Testis (tissue), 2 donors: ENCODE measurements at regions not wholly inside any gene's neighbourhood (a gene's known extent, or its start where the extent isn't known, plus 50 kb on each side); places are given as distances from the start of the nearest gene placed in this dataset.
"Not testable (repeated sequence)": the region's sequence is repeated elsewhere in the genome, so short reads cannot be mapped to it uniquely, and the experiment has no call there.

Source experiments
- DNase-seq: peaks from one replicate; pipeline ENCODE4 v3.0.0-alpha.2; 2019
- H3K27ac ChIP-seq, 2 donors: fragments of 200-600 bp; sonication (generic); one replicate each; pipeline ENCODE4 v1.5.1; 2019
- H3K27me3 ChIP-seq: fragments of 200-600 bp; sonication (generic); one replicate; pipeline ENCODE4 v1.5.1; 2019
- H3K36me3 ChIP-seq: fragments of 200-600 bp; sonication (generic); one replicate; pipeline ENCODE4 v1.5.1; 2017; ENCODE audit warnings: low read depth; ENCODE audit errors: missing control alignments
- H3K4me1 ChIP-seq: fragments of 200-600 bp; sonication (generic); one replicate; pipeline ENCODE4 v1.5.1; 2019
- H3K4me3 ChIP-seq, 2 donors: fragments of 200-600 bp; sonication (generic); one replicate each; pipeline ENCODE4 v1.5.1; 2017 to 2019
- H3K9me3 ChIP-seq: fragments of 200-600 bp; sonication (generic); one replicate; pipeline ENCODE4 v1.5.1; 2017
- CTCF ChIP-seq, 3 experiments: fragments of 450-650 bp in 2 of 3; fragments of 200-600 bp in 1 of 3; sonication (generic) in 1 of 3; IDR thresholded peaks; one replicate each; pipeline ENCODE4 v1.5.1; 2016 to 2019; ENCODE audit warnings: antibody characterized with exemption in 3 of 3, mild to moderate bottlenecking in 2 of 3, moderate library complexity in 1 of 3
- POLR2A ChIP-seq: fragments of 450-650 bp; IDR thresholded peaks from one replicate; pipeline ENCODE4 v1.6.1; 2017; ENCODE audit warnings: antibody characterized with exemption, mild to moderate bottlenecking, moderate library complexity
- WGBS, 2 donors: methylation state at CpG; one replicate each; pipeline ENCODE4 v1.1.5; 2018; 5-methylcytosine and 5-hydroxymethylcytosine counted together
- intact Hi-C: fragments of 100-400 bp; cut with DNase I; formaldehyde crosslinking; loops from one replicate; pipeline ENCODE4 v1.15.1; 2023; ENCODE audit warnings: low total_unique reads

GRCh38 chr6:40135491-40136072, 201.3 kb upstream of the MOCS1 start:
- H3K4me3 ChIP-seq, result no peak overlapping the region
- no peak for DNase-seq
- no peak overlapping the region for H3K27ac ChIP-seq
- 57 to 70% methylated on average over 5 to 6 of the region's 6 CpGs for WGBS, 2 donors
- TF ChIP-seq POLR2A, result no peak
- no peak for TF ChIP-seq CTCF (IDR thresholded peaks at IDR 0.05)
- no peaks in the 10 kb centered on the region for H3K9me3 ChIP-seq
- H3K27me3 ChIP-seq, result no peaks in the 10 kb centered on the region
- no peaks in the 10 kb centered on the region for H3K4me1 ChIP-seq
- H3K36me3 ChIP-seq, result no peaks in the 10 kb centered on the region
- intact Hi-C loops, result no loop called here

GRCh38 chr6:40133981-40134380, 199.7 kb upstream of the MOCS1 start:
- 90 to 91% methylated on average over 20 of the region's 20 CpGs for WGBS, 2 donors
- H3K4me3 ChIP-seq, H3K27me3 ChIP-seq, DNase-seq, H3K36me3 ChIP-seq, intact Hi-C loops, H3K4me1 ChIP-seq, H3K9me3 ChIP-seq, H3K27ac ChIP-seq: not testable (repeated sequence)

- Histone ChIP-seq H3K4me1 (no peaks in the 10 kb centered on the region), H3K27ac (no peak overlapping the region), H3K4me3 (no peak overlapping the region), H3K27me3 (no peaks in the 10 kb centered on the region), H3K36me3 (no peaks in the 10 kb centered on the region), H3K9me3 (no peaks in the 10 kb centered on the region)
- TF ChIP-seq POLR2A, result no peak
- TF ChIP-seq CTCF (IDR thresholded peaks at IDR 0.05), result no peak
- intact Hi-C loops, result no loop called here
- 72 to 74% methylated on average over 2 of the region's 2 CpGs for WGBS, 2 donors
- DNase-seq, result no peak
Measured at GRCh38 chr6:40131675-40132074, 197.4 kb upstream of the MOCS1 start.

- WGBS, 2 donors, result 87 to 91% methylated on average over 2 of the region's 2 CpGs
- Histone ChIP-seq H3K4me3 (no peak overlapping the region), H3K36me3 (no peaks in the 10 kb centered on the region), H3K27me3 (no peaks in the 10 kb centered on the region), H3K27ac (no peak overlapping the region), H3K9me3 (no peaks in the 10 kb centered on the region), H3K4me1 (no peaks in the 10 kb centered on the region)
- intact Hi-C loops, result no loop called here
- TF ChIP-seq CTCF (IDR thresholded peaks at IDR 0.05), result no peak
- TF ChIP-seq POLR2A, result no peak
- no peak for DNase-seq
Measured at GRCh38 chr6:40128127-40128526, 193.9 kb upstream of the MOCS1 start.

GRCh38 chr6:40125680-40126394, 191.6 kb upstream of the MOCS1 start:
- no peak overlapping the region for H3K27ac ChIP-seq
- no peaks in the 10 kb centered on the region for H3K27me3 ChIP-seq
- H3K4me1 ChIP-seq, result no peaks in the 10 kb centered on the region
- intact Hi-C loops, result no loop called here
- TF ChIP-seq POLR2A, result no peak
- no peak for TF ChIP-seq CTCF (IDR thresholded peaks at IDR 0.05)
- no peak overlapping the region for H3K4me3 ChIP-seq
- no peaks in the 10 kb centered on the region for H3K36me3 ChIP-seq
- no peaks in the 10 kb centered on the region for H3K9me3 ChIP-seq
- WGBS, 2 donors, result 83 to 84% methylated on average over 3 of the region's 3 CpGs
- DNase-seq, result no peak
